ENCODE measurements at regions not wholly inside any gene's neighbourhood (a gene's known extent, or its start where the extent isn't known, plus 50 kb on each side); places are given as distances from the start of the nearest gene placed in this dataset.

- ATAC-seq (no peak), DNase-seq (no peak)
- Mint-ChIP-seq H3K36me3 (ENCODE audit: low read depth) (no peaks in the 10 kb centered on the region), H3K27ac (no peak overlapping the region), H3K27me3 (no peaks in the 10 kb centered on the region), H3K9me3 (peaks cover 6% of the 10 kb centered on the region), H3K4me1 (ENCODE audit: low read depth) (no peaks in the 10 kb centered on the region), H3K4me3 (no peak overlapping the region)
- intact Hi-C loops (cut with micrococcal nuclease): no loop called here
- POLR2A ChIA-PET: no interaction called here
- no peak for TF ChIP-seq CTCF (IDR thresholded peaks at IDR 0.05)
- CTCF ChIA-PET: no interaction called here
Observed at GRCh38 chr14:31967669-31967975, 109.5 kb upstream of the ARHGAP5 start.

DNA sequence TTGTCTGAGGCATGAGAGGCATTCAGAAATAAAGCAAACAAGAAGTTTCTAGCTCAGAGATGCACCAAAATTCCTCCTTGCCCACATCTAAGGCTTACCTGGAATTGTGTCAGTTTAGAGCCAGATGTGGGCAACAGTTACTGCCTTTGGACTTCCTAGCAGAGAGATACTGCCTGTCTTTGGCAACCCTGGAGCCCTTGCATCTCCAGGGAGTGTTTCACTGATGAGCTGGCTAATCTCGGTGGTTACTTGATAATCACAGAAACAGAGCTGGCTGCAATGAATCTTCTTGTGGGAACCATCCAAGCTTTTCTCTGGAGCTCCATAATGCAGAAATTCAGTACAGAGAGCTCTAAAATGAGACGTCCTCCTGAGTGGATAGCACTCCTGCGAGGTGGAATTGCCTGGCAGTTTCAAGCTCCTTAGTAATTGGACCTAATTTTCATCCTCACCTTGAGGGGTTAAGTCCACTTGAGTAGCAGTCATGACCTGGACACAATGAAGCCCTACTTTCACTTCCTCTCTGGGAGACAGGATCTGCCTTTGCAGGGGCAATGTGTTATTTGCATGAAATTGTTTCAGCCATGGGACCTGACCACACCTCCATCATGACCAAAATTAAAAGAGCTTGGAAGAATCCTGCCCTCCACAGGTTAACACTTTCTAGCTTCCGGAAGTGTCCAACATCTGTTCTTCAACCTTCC lies 108.8 kb upstream of the ARHGAP5 start:
- no peak overlapping the region for H3K27ac Mint-ChIP-seq
- no peak for ATAC-seq

GRCh38 chr14:31968956-31969698 lies 108.0 kb upstream of the ARHGAP5 start:
- ChIA-PET CTCF (no interaction called here), POLR2A (no interaction called here)
- DNase-seq (no peak), ATAC-seq (no peak)
- TF ChIP-seq CTCF (IDR thresholded peaks at IDR 0.05): no peak
- H3K36me3 Mint-ChIP-seq (ENCODE audit: low read depth): no peaks in the 10 kb centered on the region
- no peaks in the 10 kb centered on the region for H3K4me1 Mint-ChIP-seq (ENCODE audit: low read depth)
- no peak overlapping the region for H3K27ac Mint-ChIP-seq
- no peak overlapping the region for H3K4me3 Mint-ChIP-seq
- no peaks in the 10 kb centered on the region for H3K27me3 Mint-ChIP-seq
- intact Hi-C loops (cut with micrococcal nuclease): no loop called here
- peaks cover 6% of the 10 kb centered on the region for H3K9me3 Mint-ChIP-seq

More for the DNA sequence above, 108.8 kb upstream of the ARHGAP5 start:
- CTCF ChIA-PET: no interaction called here
- Mint-ChIP-seq H3K9me3 (peaks cover 6% of the 10 kb centered on the region), H3K27me3 (no peaks in the 10 kb centered on the region), H3K36me3 (ENCODE audit: low read depth) (no peaks in the 10 kb centered on the region), H3K4me1 (ENCODE audit: low read depth) (no peaks in the 10 kb centered on the region), H3K4me3 (no peak overlapping the region)
- intact Hi-C loops (cut with micrococcal nuclease): no loop called here
- no peak for TF ChIP-seq CTCF (IDR thresholded peaks at IDR 0.05)
- no peak for DNase-seq
- POLR2A ChIA-PET: no interaction called here

DNA sequence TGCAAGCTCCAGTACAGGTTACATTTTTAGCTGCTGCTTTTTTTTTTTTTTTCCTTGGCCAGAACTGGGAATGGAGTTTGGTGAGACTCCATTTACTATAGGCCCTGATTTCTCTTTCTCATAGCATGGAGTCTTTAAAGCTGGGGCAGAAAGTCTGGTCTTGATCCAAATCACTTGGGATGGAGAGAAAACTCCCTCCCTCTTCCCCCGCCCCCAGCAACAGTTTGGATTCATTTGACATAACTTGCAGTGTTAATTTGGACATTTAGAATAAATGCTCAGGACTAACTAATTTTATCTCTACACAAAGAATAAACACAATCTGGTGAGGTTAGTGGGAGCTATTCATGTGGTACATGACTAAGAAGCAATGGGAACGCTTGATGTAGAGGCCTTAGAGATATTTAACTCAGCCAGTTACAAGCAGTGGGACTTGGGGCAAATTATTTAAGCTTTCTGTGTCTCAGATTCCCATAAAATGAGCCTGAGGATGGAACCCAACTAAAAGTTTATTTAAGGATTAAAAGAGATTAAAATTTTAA lies 107.3 kb upstream of the ARHGAP5 start:
- H3K4me3 Mint-ChIP-seq: no peak overlapping the region
- POLR2A ChIA-PET: no interaction called here
- no peak for DNase-seq
- intact Hi-C loops (cut with micrococcal nuclease): no loop called here
- H3K9me3 Mint-ChIP-seq: peaks cover 6% of the 10 kb centered on the region
- H3K36me3 Mint-ChIP-seq (ENCODE audit: low read depth): no peaks in the 10 kb centered on the region
- CTCF ChIA-PET: no interaction called here
- no peaks in the 10 kb centered on the region for H3K27me3 Mint-ChIP-seq
- TF ChIP-seq CTCF (IDR thresholded peaks at IDR 0.05): no peak
- ATAC-seq: no peak
- no peak overlapping the region for H3K27ac Mint-ChIP-seq
- no peaks in the 10 kb centered on the region for H3K4me1 Mint-ChIP-seq (ENCODE audit: low read depth)

GRCh38 chr14:31970744-31971143 lies 106.4 kb upstream of the ARHGAP5 start:
- no peak for TF ChIP-seq CTCF (IDR thresholded peaks at IDR 0.05)
- ChIA-PET POLR2A (no interaction called here), CTCF (no interaction called here)
- no peak for ATAC-seq
- H3K4me3 Mint-ChIP-seq: no peak overlapping the region
- no peak overlapping the region for H3K27ac Mint-ChIP-seq
- intact Hi-C loops (cut with micrococcal nuclease): no loop called here
- peaks cover 6% of the 10 kb centered on the region for H3K9me3 Mint-ChIP-seq
- DNase-seq: no peak
- H3K4me1 Mint-ChIP-seq (ENCODE audit: low read depth): no peaks in the 10 kb centered on the region
- H3K27me3 Mint-ChIP-seq: no peaks in the 10 kb centered on the region
- H3K36me3 Mint-ChIP-seq (ENCODE audit: low read depth): no peaks in the 10 kb centered on the region
